GM12865 (cell line): ENCODE measurements at regions not wholly inside any gene's neighbourhood (a gene's known extent, or its start where the extent isn't known, plus 50 kb on each side); places are given as distances from the start of the nearest gene placed in this dataset.

Experiments
- DNase-seq: peaks from one replicate; pipeline ENCODE4 v3.0.0; 2010; ENCODE audit warnings: low read depth
- H3K4me3 ChIP-seq: 2 replicates; pipeline ENCODE4 v1.5.1; 2011; ENCODE audit warnings: mild to moderate bottlenecking, low read depth, low read length, control low read depth
- CTCF ChIP-seq: IDR thresholded peaks from 2 replicates; pipeline ENCODE4 v1.5.1; 2011; ENCODE audit warnings: low read length, control low read depth, low read depth, inconsistent platforms; ENCODE audit not compliant: insufficient read depth; ENCODE audit errors: missing control alignments

- no peak overlapping the region for H3K4me3 ChIP-seq
- no peak for DNase-seq
- TF ChIP-seq CTCF: no peak
These were observed 72.3 kb upstream of the SEPTIN5 start for GRCh38 chr22:19641983-19642451.

- no peak overlapping the region for H3K4me3 ChIP-seq
- DNase-seq: no peak
- TF ChIP-seq CTCF: no peak
These were observed 70.6 kb upstream of the SEPTIN5 start for GRCh38 chr22:19643448-19644313.

GRCh38 chr22:19644314-19645223 is 69.7 kb upstream of the SEPTIN5 start:
- DNase-seq: no peak
- H3K4me3 ChIP-seq: no peak overlapping the region
- no peak for TF ChIP-seq CTCF

GRCh38 chr22:19645391-19645790 is 68.9 kb upstream of the SEPTIN5 start:
- no peak for DNase-seq
- H3K4me3 ChIP-seq: no peak overlapping the region
- no peak for TF ChIP-seq CTCF

GRCh38 chr22:19645905-19646304 is 68.4 kb upstream of the SEPTIN5 start:
- H3K4me3 ChIP-seq: no peak overlapping the region
- no peak for DNase-seq
- TF ChIP-seq CTCF: no peak

GRCh38 chr22:19646383-19646782 is 67.9 kb upstream of the SEPTIN5 start:
- H3K4me3 ChIP-seq: no peak overlapping the region
- no peak for TF ChIP-seq CTCF

More at GRCh38 chr22:19646383-19646782, 67.9 kb upstream of the SEPTIN5 start:
- DNase-seq: no peak
